ENCODE measurements at regions not wholly inside any gene's neighbourhood (a gene's known extent, or its start where the extent isn't known, plus 50 kb on each side); places are given as distances from the start of the nearest gene placed in this dataset.

DNA sequence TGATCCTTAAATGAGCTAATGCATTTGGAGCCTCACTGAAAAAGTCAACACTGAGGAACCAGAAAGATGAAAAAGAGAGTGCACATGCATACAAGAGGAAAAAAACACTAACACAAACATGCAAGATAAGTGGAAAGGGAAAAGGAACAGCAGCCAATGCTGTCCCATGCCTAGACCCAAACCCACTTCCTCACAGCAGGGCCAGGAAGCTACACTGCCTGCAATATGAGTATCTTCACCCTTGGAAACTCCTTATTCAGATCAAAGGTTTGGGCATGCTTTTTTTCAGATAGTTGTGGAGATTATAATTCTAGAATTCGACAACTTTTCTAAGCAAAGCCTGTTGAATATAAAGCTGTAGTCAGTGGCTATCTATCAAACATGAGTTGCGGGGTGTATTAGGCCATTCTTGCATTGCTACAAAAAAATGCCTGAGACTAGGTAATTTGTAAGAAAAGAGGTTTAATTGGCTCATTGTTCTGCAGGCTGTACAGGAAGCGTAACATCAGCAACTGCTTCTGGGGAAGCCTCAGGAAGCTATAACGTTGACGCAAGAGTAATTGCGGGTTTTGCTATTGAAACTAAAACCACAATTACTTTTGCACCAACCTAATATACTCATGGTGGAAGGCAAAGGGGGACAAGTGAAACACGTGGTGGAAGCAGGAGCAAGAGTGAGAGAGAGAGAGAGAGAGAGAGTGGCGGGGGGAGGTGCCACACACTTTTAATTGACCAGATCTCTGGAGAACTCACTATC, 138.2 kb downstream of the MBD2 start:
- Mint-ChIP-seq H3K36me3 (ENCODE audit: low read depth) (no peaks in the 10 kb centered on the region), H3K4me1 (no peaks in the 10 kb centered on the region), H3K9me3 (peaks cover 26% of the 10 kb centered on the region), H3K27ac (no peak overlapping the region), H3K27me3 (ENCODE audit: insufficient read depth) (no peaks in the 10 kb centered on the region), H3K4me3 (no peak overlapping the region)
- TF ChIP-seq, protein P1, sequence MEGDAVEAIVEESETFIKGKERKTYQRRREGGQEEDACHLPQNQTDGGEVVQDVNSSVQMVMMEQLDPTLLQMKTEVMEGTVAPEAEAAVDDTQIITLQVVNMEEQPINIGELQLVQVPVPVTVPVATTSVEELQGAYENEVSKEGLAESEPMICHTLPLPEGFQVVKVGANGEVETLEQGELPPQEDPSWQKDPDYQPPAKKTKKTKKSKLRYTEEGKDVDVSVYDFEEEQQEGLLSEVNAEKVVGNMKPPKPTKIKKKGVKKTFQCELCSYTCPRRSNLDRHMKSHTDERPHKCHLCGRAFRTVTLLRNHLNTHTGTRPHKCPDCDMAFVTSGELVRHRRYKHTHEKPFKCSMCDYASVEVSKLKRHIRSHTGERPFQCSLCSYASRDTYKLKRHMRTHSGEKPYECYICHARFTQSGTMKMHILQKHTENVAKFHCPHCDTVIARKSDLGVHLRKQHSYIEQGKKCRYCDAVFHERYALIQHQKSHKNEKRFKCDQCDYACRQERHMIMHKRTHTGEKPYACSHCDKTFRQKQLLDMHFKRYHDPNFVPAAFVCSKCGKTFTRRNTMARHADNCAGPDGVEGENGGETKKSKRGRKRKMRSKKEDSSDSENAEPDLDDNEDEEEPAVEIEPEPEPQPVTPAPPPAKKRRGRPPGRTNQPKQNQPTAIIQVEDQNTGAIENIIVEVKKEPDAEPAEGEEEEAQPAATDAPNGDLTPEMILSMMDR (conservative IDR thresholded peaks at IDR 0.05) = no peak
- no peak for DNase-seq
- H3K4me1 ChIP-seq (ENCODE audit: control insufficient read depth, insufficient read depth, low read length) = no peaks in the 10 kb centered on the region
- H3K27ac ChIP-seq (ENCODE audit: low read depth, low read length) = no peak overlapping the region
- H3K9me3 ChIP-seq (ENCODE audit: control insufficient read depth, low read length) = peaks cover 14% of the 10 kb centered on the region
- no peak overlapping the region for H3K4me3 ChIP-seq (ENCODE audit: low read length)
- no peak overlapping the region for H3K9ac ChIP-seq (ENCODE audit: extremely low read depth, low read length, poor library complexity, severe bottlenecking)
- no peaks in the 10 kb centered on the region for H3K27me3 ChIP-seq (ENCODE audit: control insufficient read depth, insufficient read depth, low read length, poor library complexity, severe bottlenecking)
- no peaks in the 10 kb centered on the region for H3K36me3 ChIP-seq (ENCODE audit: control insufficient read depth, insufficient read depth, low read length)
- WGBS, 2 experiments (ENCODE audit: insufficient coverage in 1 of 2, insufficient read length in 1 of 2) = 85 to 89% methylated on average over 3 to 6 of the region's 8 CpGs

DNA sequence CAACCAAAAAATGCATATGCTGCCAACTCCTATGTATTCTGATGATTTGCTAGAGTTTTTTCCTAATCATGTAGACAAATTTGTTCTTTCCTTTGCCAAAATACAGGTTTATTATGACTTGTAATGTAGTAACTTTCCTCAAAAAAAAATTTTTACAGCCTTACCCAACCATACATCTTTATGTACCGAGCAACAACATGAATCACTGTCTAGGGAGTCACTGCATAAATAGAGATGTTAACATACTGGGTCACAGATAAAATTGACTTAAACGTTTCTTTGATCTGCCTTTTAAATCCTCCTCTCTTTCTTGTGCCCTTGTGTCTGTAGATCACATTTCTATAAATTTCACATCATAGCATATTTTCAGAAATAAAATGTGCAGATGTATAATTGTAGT, 143.6 kb downstream of the MBD2 start:
- DNase-seq = no peak
- Mint-ChIP-seq H3K27me3 (ENCODE audit: insufficient read depth) (no peaks in the 10 kb centered on the region), H3K4me3 (no peak overlapping the region), H3K36me3 (ENCODE audit: low read depth) (no peaks in the 10 kb centered on the region), H3K27ac (no peak overlapping the region), H3K9me3 (peaks cover 26% of the 10 kb centered on the region), H3K4me1 (no peaks in the 10 kb centered on the region)
- Histone ChIP-seq H3K36me3 (ENCODE audit: control insufficient read depth, insufficient read depth, low read length) (no peaks in the 10 kb centered on the region), H3K9ac (ENCODE audit: extremely low read depth, low read length, poor library complexity, severe bottlenecking) (no peak overlapping the region), H3K27me3 (ENCODE audit: control insufficient read depth, insufficient read depth, low read length, poor library complexity, severe bottlenecking) (no peaks in the 10 kb centered on the region), H3K4me3 (ENCODE audit: low read length) (no peak overlapping the region), H3K9me3 (ENCODE audit: control insufficient read depth, low read length) (peaks cover 14% of the 10 kb centered on the region), H3K27ac (ENCODE audit: low read depth, low read length) (no peak overlapping the region), H3K4me1 (ENCODE audit: control insufficient read depth, insufficient read depth, low read length) (no peaks in the 10 kb centered on the region)
- TF ChIP-seq, protein P1 (conservative IDR thresholded peaks at IDR 0.05) = no peak
- WGBS, 2 experiments (ENCODE audit: insufficient coverage in 1 of 2, insufficient read length in 1 of 2) = 84 to 92% methylated on average over 2 of the region's 2 CpGs

DNA sequence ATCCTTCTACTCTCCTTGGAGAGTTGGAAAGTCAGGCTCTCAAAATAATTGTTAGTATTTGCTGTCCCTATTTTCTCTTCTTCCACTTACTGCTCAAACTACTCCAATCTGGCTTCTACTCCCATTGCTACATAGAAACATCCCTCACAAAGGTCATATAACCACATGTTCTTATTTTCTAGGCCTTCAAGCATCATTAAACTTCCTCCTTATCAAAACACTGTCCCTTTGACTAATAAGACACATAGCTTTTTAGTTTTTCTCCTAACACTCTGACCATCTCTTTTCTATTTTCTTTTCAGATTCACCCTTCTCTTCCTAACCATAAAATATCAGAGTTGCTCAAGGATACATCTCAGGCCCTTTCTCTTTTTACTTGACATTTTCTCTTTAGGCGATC, 148.3 kb downstream of the MBD2 start:
- H3K36me3 ChIP-seq (ENCODE audit: control insufficient read depth, insufficient read depth, low read length) = no peaks in the 10 kb centered on the region
- DNase-seq = no peak
- no peaks in the 10 kb centered on the region for H3K36me3 Mint-ChIP-seq (ENCODE audit: low read depth)
- H3K27me3 Mint-ChIP-seq (ENCODE audit: insufficient read depth) = no peaks in the 10 kb centered on the region
- H3K9ac ChIP-seq (ENCODE audit: extremely low read depth, low read length, poor library complexity, severe bottlenecking) = no peak overlapping the region
- H3K4me3 Mint-ChIP-seq = no peak overlapping the region
- TF ChIP-seq, protein P1 (conservative IDR thresholded peaks at IDR 0.05) = no peak
- WGBS, 2 experiments (ENCODE audit: insufficient coverage in 1 of 2, insufficient read length in 1 of 2) = 92 to 100% methylated on average over 1 of the region's 1 CpG
- no peak overlapping the region for H3K4me3 ChIP-seq (ENCODE audit: low read length)
- H3K27me3 ChIP-seq (ENCODE audit: control insufficient read depth, insufficient read depth, low read length, poor library complexity, severe bottlenecking) = no peaks in the 10 kb centered on the region
- no peaks in the 10 kb centered on the region for H3K4me1 Mint-ChIP-seq
- H3K9me3 ChIP-seq (ENCODE audit: control insufficient read depth, low read length) = no peaks in the 10 kb centered on the region
- H3K27ac ChIP-seq (ENCODE audit: low read depth, low read length) = no peak overlapping the region
- no peaks in the 10 kb centered on the region for H3K9me3 Mint-ChIP-seq
- no peak overlapping the region for H3K27ac Mint-ChIP-seq
- no peaks in the 10 kb centered on the region for H3K4me1 ChIP-seq (ENCODE audit: control insufficient read depth, insufficient read depth, low read length)

All from endodermal cell (in vitro differentiated cells).